A549 (cell line): ENCODE measurements at regions not wholly inside any gene's neighbourhood (a gene's known extent, or its start where the extent isn't known, plus 50 kb on each side); places are given as distances from the start of the nearest gene placed in this dataset.

Source experiments
- ATAC-seq, 2 experiments: fragments of 200-7000 bp in 1 of 2; fragments of >200 bp in 1 of 2; cut with Nextera tagmentation in 1 of 2; cut with Tn5 transposase in 1 of 2; 3 replicates each; pipeline versions ENCODE4 v1.8.0 to v1.9.1; 2018 to 2020; ENCODE audit warnings: mild to moderate bottlenecking in 1 of 2, moderate library complexity in 1 of 2
- CTCF ChIA-PET: fragments of 300-600 bp; sonication (Branson Sonifier 250); formaldehyde crosslinking; extraction: SDS; loops from one replicate; lab custom pipeline; 2021; ENCODE audit warnings: antibody characterized with exemption, inconsistent platforms; lab: Yijun Ruan, JAX
- POLR2A ChIA-PET: fragments of 350-600 bp; formaldehyde crosslinking; extraction: SDS; loops from one replicate; lab custom pipeline; 2021; ENCODE audit warnings: antibody characterized with exemption, inconsistent platforms; lab: Yijun Ruan, JAX
- DNase-seq, 2 experiments: peaks; one replicate each; pipeline versions ENCODE4 v3.0.0 to v3.0.0-alpha.2; 2011 to 2016; ENCODE audit warnings: low read depth in 1 of 2, low spot score in 1 of 2
- FAIRE-seq: peaks from 2 replicates; lab custom pipeline; 2011; peaks lifted over from hg19 to GRCh38; lab: Jason Lieb, UNC
- H3K27ac ChIP-seq, 2 experiments: fragments of >200 bp; sonication (Bioruptor Twin); formaldehyde crosslinking; 3 replicates each; pipeline ENCODE4 v1.5.1; 2016 to 2017
- H3K4me1 ChIP-seq: fragments of >200 bp; sonication (Bioruptor Twin); formaldehyde crosslinking; 3 replicates; pipeline ENCODE4 v1.6.1; 2016
- H3K4me2 ChIP-seq: fragments of >200 bp; sonication (Bioruptor Twin); formaldehyde crosslinking; 3 replicates; pipeline ENCODE4 v1.6.1; 2016
- H3K4me3 ChIP-seq: fragments of >200 bp; sonication (Bioruptor Twin); formaldehyde crosslinking; 3 replicates; pipeline ENCODE4 v1.5.1; 2016
- H3K9me3 ChIP-seq: fragments of >200 bp; sonication (Bioruptor Twin); formaldehyde crosslinking; 3 replicates; pipeline ENCODE4 v1.6.1; 2016
- ATOH8 ChIP-seq: fragments of 250-450 bp; sonication (Bioruptor Pico); IDR thresholded peaks from 2 replicates; pipeline ENCODE4 v1.5.0; 2020; ENCODE audit warnings: low read depth, mild to moderate bottlenecking, moderate library complexity
- EHF ChIP-seq: fragments of 250-450 bp; sonication (Bioruptor Pico); IDR thresholded peaks from 2 replicates; pipeline ENCODE4 v1.5.0; 2020; ENCODE audit warnings: mild to moderate bottlenecking
- FOSB ChIP-seq: fragments of 250-450 bp; sonication (Bioruptor Pico); IDR thresholded peaks from 2 replicates; pipeline ENCODE4 v1.5.0; 2020; ENCODE audit warnings: mild to moderate bottlenecking, moderate library complexity
- FOSL2 ChIP-seq, 2 experiments: fragments of 450-650 bp in 1 of 2; fragments of >200 bp in 1 of 2; sonication (Bioruptor Twin) in 1 of 2; formaldehyde crosslinking; IDR thresholded peaks; 2 replicates each; pipeline versions ENCODE4 v1.5.0 to v1.6.1; 2016 to 2020; ENCODE audit warnings: mild to moderate bottlenecking in 1 of 2, moderate library complexity in 1 of 2
- FOXS1 ChIP-seq: fragments of 250-450 bp; sonication (Bioruptor Pico); IDR thresholded peaks from 2 replicates; pipeline ENCODE4 v1.5.0; 2020; ENCODE audit warnings: mild to moderate bottlenecking, moderate library complexity
- HEYL ChIP-seq: fragments of 250-450 bp; sonication (Bioruptor Pico); IDR thresholded peaks from 2 replicates; pipeline ENCODE4 v1.8.0; 2021; ENCODE audit warnings: mild to moderate bottlenecking, moderate library complexity
- HMGXB4 ChIP-seq: fragments of 250-450 bp; sonication (Bioruptor Pico); IDR thresholded peaks from 2 replicates; pipeline ENCODE4 v1.5.0; 2021; ENCODE audit warnings: mild to moderate bottlenecking, moderate library complexity, borderline replicate concordance
- JUN ChIP-seq, 2 experiments: fragments of >200 bp; sonication (Bioruptor Twin); formaldehyde crosslinking; IDR thresholded peaks; 2 replicates in 1 of 2; 3 replicates in 1 of 2; pipeline ENCODE4 v1.6.1; 2016 to 2017
- KDM5A ChIP-seq: fragments of 200-600 bp; sonication (generic); IDR thresholded peaks from 2 replicates; pipeline ENCODE4 v1.6.1; 2016; ENCODE audit warnings: antibody characterized with exemption, mild to moderate bottlenecking
- MYC ChIP-seq: IDR thresholded peaks from 2 replicates; pipeline ENCODE4 v1.6.1; 2012; ENCODE audit warnings: mild to moderate bottlenecking, inconsistent platforms, low read length, improper control_type of control experiment, borderline replicate concordance
- NFE2L2 ChIP-seq: fragments of 150-350 bp; conservative IDR thresholded peaks from 2 replicates; pipeline ENCODE4 v1.6.1; 2014; ENCODE audit warnings: low read length
- NPAS2 ChIP-seq: fragments of 250-450 bp; sonication (Bioruptor Pico); IDR thresholded peaks from 2 replicates; pipeline ENCODE4 v1.8.0; 2022; ENCODE audit warnings: mild to moderate bottlenecking, moderate library complexity, borderline replicate concordance
- NR3C1 ChIP-seq: fragments of >200 bp; sonication (Bioruptor Twin); formaldehyde crosslinking; IDR thresholded peaks from 3 replicates; pipeline ENCODE4 v1.6.1; 2017
- POLR2A ChIP-seq: IDR thresholded peaks from 2 replicates; pipeline ENCODE4 v1.6.1; 2012; ENCODE audit warnings: mild to moderate bottlenecking, low read length
- RCOR1 ChIP-seq: fragments of 150-350 bp; IDR thresholded peaks from 2 replicates; pipeline ENCODE4 v1.6.1; 2014; ENCODE audit warnings: antibody characterized with exemption, low read length, low read depth
- REST ChIP-seq: fragments of 200-600 bp; sonication (generic); IDR thresholded peaks from 2 replicates; pipeline ENCODE4 v1.6.1; 2016; ENCODE audit warnings: antibody characterized with exemption, mild to moderate bottlenecking, moderate library complexity
- RFX5 ChIP-seq: fragments of 450-650 bp; IDR thresholded peaks from 2 replicates; pipeline ENCODE4 v1.7.1; 2014; ENCODE audit warnings: antibody characterized with exemption, mild to moderate bottlenecking, moderate library complexity
- ZC3H11A ChIP-seq: fragments of 450-650 bp; IDR thresholded peaks from 2 replicates; pipeline ENCODE4 v1.6.1; 2014; ENCODE audit warnings: antibody characterized with exemption, mild to moderate bottlenecking
- WGBS: methylation state at CpG from one replicate; pipeline ENCODE4 v1.1.6; 2017; ENCODE audit errors: missing lambda C conversion rate; 5-methylcytosine and 5-hydroxymethylcytosine counted together

GRCh38 chr9:86788456-86788855 is 158.8 kb downstream of the GAS1 start:
- no peak for TF ChIP-seq ATOH8 (CRISPR knock-in tag)
- no peak for TF ChIP-seq MYC
- TF ChIP-seq NR3C1 = no peak
- no peak for TF ChIP-seq HMGXB4 (CRISPR knock-in tag)
- no peak for TF ChIP-seq KDM5A
- no peak for TF ChIP-seq JUN (IDR thresholded peaks at IDR 0.05)
- TF ChIP-seq RFX5 = no peak
- no peak for TF ChIP-seq FOSL2 (IDR thresholded peaks at IDR 0.05)
- TF ChIP-seq FOSL2 (CRISPR knock-in tag; IDR thresholded peaks at IDR 0.05) = no peak
- TF ChIP-seq FOSB = no peak
- no peak for TF ChIP-seq ZC3H11A
- Histone ChIP-seq H3K4me1 (no peaks in the 10 kb centered on the region), H3K4me3 (no peak overlapping the region), H3K4me2 (no peak overlapping the region), H3K9me3 (no peaks in the 10 kb centered on the region), H3K27ac (no peak overlapping the region)
- ChIA-PET POLR2A (no interaction called here), CTCF (no interaction called here)
- WGBS = 39% methylated on average over 9 of the region's 9 CpGs
- DNase-seq (no peak), ATAC-seq (no peak), FAIRE-seq (no peak)

GRCh38 chr9:86783884-86784283 is 163.4 kb downstream of the GAS1 start:
- CTCF ChIA-PET = no interaction called here
- TF ChIP-seq FOXS1 (CRISPR knock-in tag) = no peak
- TF ChIP-seq, all 56 proteins: peak for 0
- no peak overlapping the region for H3K4me2 ChIP-seq
- H3K4me3 ChIP-seq = no peak overlapping the region
- POLR2A ChIA-PET = no interaction called here
- DNase-seq (no peak), FAIRE-seq (no peak), ATAC-seq (no peak)
- no peak overlapping the region for H3K27ac ChIP-seq
- no peaks in the 10 kb centered on the region for H3K9me3 ChIP-seq
- H3K4me1 ChIP-seq = no peaks in the 10 kb centered on the region
- WGBS = 1% methylated on average over 3 of the region's 3 CpGs

GRCh38 chr9:86782831-86783230 is 164.5 kb downstream of the GAS1 start:
- Histone ChIP-seq H3K9me3 (no peaks in the 10 kb centered on the region), H3K27ac (no peak overlapping the region), H3K4me1 (no peaks in the 10 kb centered on the region), H3K4me2 (no peak overlapping the region), H3K4me3 (no peak overlapping the region)
- no peak for ATAC-seq
- FAIRE-seq = no peak
- ChIA-PET CTCF (no interaction called here), POLR2A (no interaction called here)
- DNase-seq = no peak
- no peak for TF ChIP-seq REST
- TF ChIP-seq POLR2A = no peak
- TF ChIP-seq HEYL (CRISPR knock-in tag) = no peak
- no peak for TF ChIP-seq RCOR1
- no peak for TF ChIP-seq NPAS2
- no peak for TF ChIP-seq EHF (CRISPR knock-in tag)
- TF ChIP-seq NFE2L2 = no peak
- no peak for TF ChIP-seq HMGXB4 (CRISPR knock-in tag)
- TF ChIP-seq JUN (IDR thresholded peaks at IDR 0.05) = no peak
- 4% methylated on average over 2 of the region's 2 CpGs for WGBS
